GM19463 (cell line): ENCODE measurements at regions not wholly inside any gene's neighbourhood (a gene's known extent, or its start where the extent isn't known, plus 50 kb on each side); places are given as distances from the start of the nearest gene placed in this dataset.

Source experiments
- ATAC-seq: cut with Tn5 transposase; IDR thresholded peaks from one replicate; pipeline ENCODE4 v1.9.1; 2021; ENCODE audit warnings: mild to moderate bottlenecking, moderate library complexity; ENCODE audit not compliant: unreplicated experiment

GRCh38 chr12:13316587-13317246 lies 120.2 kb downstream of the EMP1 start:
- ATAC-seq: no peak

GRCh38 chr12:13313886-13314285 lies 117.4 kb downstream of the EMP1 start:
- no peak for ATAC-seq

- no peak for ATAC-seq
Measured at GRCh38 chr12:13311551-13311950, 115.0 kb downstream of the EMP1 start.

- no peak for ATAC-seq
Measured at GRCh38 chr12:13307143-13307816, 110.8 kb downstream of the EMP1 start.

GRCh38 chr12:13304924-13305323 lies 108.4 kb downstream of the EMP1 start:
- no peak for ATAC-seq

GRCh38 chr12:13299457-13299856 lies 102.9 kb downstream of the EMP1 start:
- ATAC-seq: no peak

- no peak for ATAC-seq
Measured at GRCh38 chr12:13293096-13293495, 96.6 kb downstream of the EMP1 start.

- no peak for ATAC-seq
Measured at GRCh38 chr12:13289653-13290289, 93.2 kb downstream of the EMP1 start.

GRCh38 chr12:13288937-13289652 lies 92.6 kb downstream of the EMP1 start:
- ATAC-seq: no peak

- ATAC-seq: no peak
Measured at GRCh38 chr12:13288501-13288900, 92.0 kb downstream of the EMP1 start.

GRCh38 chr12:13283867-13284266 lies 87.3 kb downstream of the EMP1 start:
- ATAC-seq: no peak

- ATAC-seq: no peak
Measured at GRCh38 chr12:13282861-13283260, 86.3 kb downstream of the EMP1 start.

GRCh38 chr12:13278249-13278787 lies 81.8 kb downstream of the EMP1 start:
- peak; percentile 80 for ATAC-seq

- ATAC-seq: no peak
Measured at GRCh38 chr12:13277293-13277692, 80.8 kb downstream of the EMP1 start.

GRCh38 chr12:13275241-13276085 lies 78.9 kb downstream of the EMP1 start:
- ATAC-seq: no peak

- ATAC-seq: no peak
Measured at GRCh38 chr12:13273850-13274249, 77.3 kb downstream of the EMP1 start.

- ATAC-seq: no peak
Measured at GRCh38 chr12:13273097-13273496, 76.6 kb downstream of the EMP1 start.

GRCh38 chr12:13270817-13271216 lies 74.3 kb downstream of the EMP1 start:
- ATAC-seq: no peak
